Hematopoietic multipotent progenitor cell treated with erythropoietin and hydrocortisone succinate and interleukin-3 and kit ligand, for 8 days (in vitro differentiated cells): ENCODE measurements at regions not wholly inside any gene's neighbourhood (a gene's known extent, or its start where the extent isn't known, plus 50 kb on each side); places are given as distances from the start of the nearest gene placed in this dataset.
"Not testable (repeated sequence)": the region's sequence is repeated elsewhere in the genome, so short reads cannot be mapped to it uniquely, and the experiment has no call there.

ENCODE experiments used
- DNase-seq: peaks from one replicate; pipeline ENCODE4 v3.0.0-alpha.2; 2015

GRCh38 chr9:135173066-135173465 is 85.6 kb downstream of the OLFM1 start:
- DNase-seq = no peak

DNA sequence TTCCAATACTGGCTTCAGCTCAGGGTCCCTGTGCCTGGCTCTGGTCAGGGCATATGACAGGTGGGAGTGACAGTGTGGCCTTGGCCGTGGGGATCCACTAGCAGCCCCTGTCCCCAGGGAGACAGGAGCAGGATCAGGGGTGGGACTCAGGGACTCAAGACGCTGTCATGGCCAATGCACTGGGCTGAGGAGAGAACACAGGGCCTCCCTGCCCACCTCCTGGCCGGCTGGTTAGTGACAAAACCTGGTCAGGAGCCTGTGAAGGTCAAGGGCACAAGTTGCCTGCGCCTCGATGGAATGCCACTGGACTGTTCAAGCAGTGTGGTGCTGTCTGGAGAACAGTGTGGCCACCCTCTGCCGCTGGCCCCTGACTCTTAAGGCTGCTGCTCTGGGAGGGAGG is 86.8 kb downstream of the OLFM1 start:
- DNase-seq = no peak

GRCh38 chr9:135174981-135175380 is 87.5 kb downstream of the OLFM1 start:
- DNase-seq = no peak

DNA sequence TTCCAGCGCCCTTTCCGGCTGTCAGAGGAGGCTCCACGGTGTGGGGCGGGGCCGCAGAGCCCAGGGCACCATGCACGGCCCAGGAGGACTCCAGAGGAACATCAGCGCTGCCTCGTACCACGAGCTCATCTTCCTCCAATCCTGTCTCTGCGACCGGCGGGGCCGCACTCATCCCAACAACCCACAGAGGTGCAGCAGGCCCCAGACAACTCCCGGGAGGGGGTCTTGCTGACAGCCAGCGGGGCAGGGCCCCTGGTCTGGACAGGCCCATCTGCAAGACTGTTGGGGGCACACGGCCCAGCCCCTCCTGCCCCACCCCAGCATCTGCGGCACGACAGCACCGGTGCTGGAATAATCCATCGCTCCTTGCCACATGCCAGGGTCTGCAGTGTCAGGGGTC is 88.8 kb downstream of the OLFM1 start:
- no peak for DNase-seq

DNA sequence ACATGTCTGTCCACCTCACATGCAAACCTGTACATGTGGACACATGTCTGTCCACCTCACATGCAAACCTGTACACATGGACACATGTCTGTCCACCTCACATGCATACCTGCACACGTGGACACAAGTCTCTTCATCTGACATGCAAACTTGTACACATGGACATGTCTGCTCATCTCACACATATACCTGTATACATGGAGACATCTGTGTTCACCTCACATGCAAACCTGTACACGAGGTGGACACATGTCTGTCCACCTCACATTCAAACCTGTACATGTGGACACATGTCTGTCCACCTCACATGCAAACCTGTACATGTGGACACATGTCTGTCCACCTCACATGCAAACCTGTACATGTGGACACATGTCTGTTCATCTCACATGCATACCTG is 90.1 kb downstream of the OLFM1 start:
- not testable (repeated sequence) for DNase-seq

GRCh38 chr9:135178498-135178897 is 91.0 kb downstream of the OLFM1 start:
- DNase-seq = no peak

DNA sequence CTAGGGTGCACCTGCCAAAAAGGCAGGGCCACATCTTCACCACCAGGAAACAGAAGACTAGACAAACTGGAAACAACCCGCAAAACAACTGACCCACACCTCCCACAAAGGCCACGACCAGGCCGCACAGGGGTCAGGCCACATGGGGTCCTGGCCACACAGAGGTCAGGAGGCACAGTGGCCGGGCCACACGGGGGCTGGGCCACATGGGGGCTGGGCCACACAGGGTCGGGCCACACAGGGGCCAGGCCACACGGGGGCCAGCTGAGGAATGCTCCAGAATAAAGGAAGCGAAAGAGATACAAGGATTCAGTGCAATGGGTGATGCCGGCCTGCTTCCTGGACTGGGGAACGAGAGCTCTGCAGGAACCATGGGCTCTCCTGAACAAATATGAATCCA is 91.6 kb downstream of the OLFM1 start:
- no peak for DNase-seq

DNA sequence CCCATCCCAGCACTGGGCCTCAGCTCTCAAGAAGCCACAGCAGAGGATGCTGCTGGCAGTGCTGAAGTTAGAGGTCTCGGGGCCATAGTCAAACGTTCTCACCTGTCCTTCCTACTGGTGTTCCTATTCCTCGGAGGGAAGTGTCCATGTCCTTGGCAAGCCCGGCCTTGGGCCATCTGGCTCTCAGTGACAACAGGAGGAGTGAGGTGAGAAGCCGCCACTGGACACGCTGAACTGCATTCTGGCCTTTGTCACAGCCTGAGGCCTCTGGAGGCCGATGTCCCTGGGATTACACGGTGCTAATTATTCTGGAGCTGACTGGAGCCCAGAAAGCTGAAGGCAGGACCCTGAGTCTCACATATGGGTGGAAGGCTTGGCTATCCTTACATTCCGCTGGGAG is 92.5 kb downstream of the OLFM1 start:
- no peak for DNase-seq

- DNase-seq = no peak
These were observed 93.1 kb downstream of the OLFM1 start for GRCh38 chr9:135180586-135180985.

DNA sequence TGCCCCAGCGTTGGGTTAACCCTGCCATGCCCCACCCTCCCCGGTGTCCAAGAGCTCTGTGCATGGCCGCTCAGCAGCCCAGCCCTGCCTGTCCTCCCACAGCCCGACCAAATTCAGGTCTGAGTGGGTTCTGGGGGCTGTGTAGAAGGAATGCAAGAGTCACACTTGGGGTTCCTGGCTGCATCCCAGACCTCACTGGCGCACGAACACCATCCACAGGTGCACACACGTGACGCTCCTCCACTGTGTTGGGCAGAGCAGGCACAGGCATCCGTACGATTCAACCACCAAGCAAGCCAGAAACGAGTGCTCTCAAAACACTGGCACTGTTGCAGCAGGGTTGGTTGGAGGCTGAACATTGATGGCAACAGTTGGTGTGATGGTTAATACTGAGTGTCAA is 93.9 kb downstream of the OLFM1 start:
- no peak for DNase-seq

DNA sequence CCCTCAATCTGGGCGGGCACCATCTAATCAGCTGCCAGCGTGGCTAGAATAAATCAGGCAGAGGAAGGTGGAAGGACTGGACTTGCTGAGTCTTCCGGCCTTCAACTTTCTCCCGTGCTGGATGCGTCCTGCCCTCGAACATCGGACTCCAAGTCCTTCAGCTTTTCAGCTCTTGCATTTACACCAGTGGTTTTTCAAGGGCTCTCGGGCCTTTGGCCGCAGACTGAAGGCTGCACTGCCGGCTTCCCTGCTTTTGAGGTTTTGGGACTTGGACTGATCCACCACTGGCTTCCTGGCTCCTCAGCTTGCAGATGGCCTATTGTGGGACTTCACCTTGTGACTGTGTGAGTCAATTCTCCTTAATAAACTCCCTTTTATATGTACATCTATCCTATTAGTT is 94.4 kb downstream of the OLFM1 start:
- DNase-seq = not testable (repeated sequence)

- no peak for DNase-seq
These were observed 95.6 kb downstream of the OLFM1 start for GRCh38 chr9:135183069-135183468.

DNA sequence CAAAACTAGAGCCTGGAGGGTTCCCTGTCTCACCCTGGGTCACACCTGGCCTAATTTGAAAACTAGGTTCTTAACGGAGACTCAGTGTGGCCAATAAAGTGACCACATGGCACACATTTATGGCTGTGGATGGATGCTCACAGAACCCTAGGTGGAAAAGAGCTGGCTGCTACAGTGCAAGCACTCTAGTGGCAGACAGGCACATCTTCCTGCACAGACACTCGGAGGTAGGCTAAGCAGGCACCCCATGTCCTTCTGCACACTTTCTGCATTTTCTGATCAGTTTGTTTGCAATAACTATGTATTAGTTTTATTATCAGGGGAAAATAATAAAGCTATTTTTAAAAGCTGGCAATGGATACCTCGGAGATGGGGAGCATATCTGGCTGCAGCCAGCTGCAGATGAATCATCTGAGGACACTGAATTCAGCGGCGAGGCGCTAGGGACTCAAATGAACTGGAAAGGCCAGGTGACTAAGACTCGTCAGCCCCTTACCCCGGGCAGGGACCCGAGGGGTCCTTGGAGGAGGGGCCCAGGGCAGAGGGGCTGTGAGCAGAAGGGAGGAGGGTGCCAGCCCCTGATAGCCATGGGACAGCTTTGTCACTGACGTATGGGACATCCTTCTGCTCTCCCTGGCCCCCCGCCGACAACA is 96.2 kb downstream of the OLFM1 start:
- no peak for DNase-seq

- no peak for DNase-seq
These were observed 96.9 kb downstream of the OLFM1 start for GRCh38 chr9:135184181-135185053.

GRCh38 chr9:135185060-135185459 is 97.6 kb downstream of the OLFM1 start:
- DNase-seq = no peak

GRCh38 chr9:135186248-135187164 is 99.0 kb downstream of the OLFM1 start:
- DNase-seq = no peak

DNA sequence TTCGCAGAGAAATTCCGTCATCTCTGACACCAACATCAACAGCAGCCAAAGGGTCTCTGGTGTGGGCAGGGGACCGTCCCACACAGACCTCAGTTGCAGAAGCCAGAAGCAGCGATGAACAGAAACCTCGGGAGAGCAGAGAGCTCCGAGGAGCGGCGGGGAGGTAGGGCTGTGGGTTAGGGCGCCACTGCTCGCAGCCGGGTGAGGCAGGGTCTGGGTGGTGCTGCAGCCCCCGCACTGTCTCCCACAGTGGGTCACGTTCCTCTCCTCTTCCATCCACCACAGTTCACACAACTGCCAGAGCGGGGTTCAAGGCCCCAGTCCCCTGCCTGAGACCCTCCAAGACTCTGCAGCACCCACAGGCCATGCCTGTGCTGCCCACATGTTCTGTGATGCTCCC is 99.9 kb downstream of the OLFM1 start:
- no peak for DNase-seq

GRCh38 chr9:135188681-135189151 is 101.2 kb downstream of the OLFM1 start:
- DNase-seq = no peak

GRCh38 chr9:135189497-135189896 is 102.0 kb downstream of the OLFM1 start:
- no peak for DNase-seq

GRCh38 chr9:135190789-135191577 is 103.5 kb downstream of the OLFM1 start:
- DNase-seq = no peak

DNA sequence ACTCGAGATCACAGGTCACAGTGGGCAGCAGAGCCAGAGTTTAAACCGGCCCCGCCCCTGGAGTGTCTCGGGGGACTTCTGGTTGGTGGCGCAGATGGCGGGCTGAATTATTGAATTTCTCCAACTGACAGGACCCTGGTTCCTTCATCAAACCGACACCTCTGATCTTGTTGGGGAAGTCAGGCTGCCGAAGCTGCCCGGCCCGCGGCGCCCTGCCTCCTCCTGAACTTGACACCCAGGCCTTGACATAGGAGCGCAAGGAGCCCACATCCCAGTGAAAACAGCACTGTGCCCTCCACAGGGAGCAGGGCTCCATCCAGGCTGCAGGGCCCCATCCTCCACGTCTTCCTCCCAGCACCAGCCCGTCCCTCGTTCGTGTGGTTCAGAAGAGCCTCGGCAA is 105.2 kb downstream of the OLFM1 start:
- DNase-seq = no peak

GRCh38 chr9:135195975-135196374 is 108.5 kb downstream of the OLFM1 start:
- not testable (repeated sequence) for DNase-seq
